Ovary (tissue), 3 donors: ENCODE measurements at regions not wholly inside any gene's neighbourhood (a gene's known extent, or its start where the extent isn't known, plus 50 kb on each side); places are given as distances from the start of the nearest gene placed in this dataset.

Experiments used
- EP300 ChIP-seq: sonication (generic); formaldehyde crosslinking; IDR thresholded peaks from one replicate; pipeline ENCODE4 v1.6.1; 2017; ENCODE audit warnings: antibody characterized with exemption
- POLR2A ChIP-seq: fragments of 450-650 bp; IDR thresholded peaks from one replicate; pipeline ENCODE4 v1.6.1; 2017; ENCODE audit warnings: antibody characterized with exemption, mild to moderate bottlenecking, moderate library complexity
- TF ChIP-seq, protein P1 (sequence below), 3 donors: fragments of 450-650 bp in 2 of 3; fragments of 200-600 bp in 1 of 3; IDR thresholded peaks; one replicate each; pipeline versions ENCODE4 v1.5.1 to v1.8.0; 2016 to 2022; ENCODE audit warnings: antibody characterized with exemption in 3 of 3, mild to moderate bottlenecking in 1 of 3
- donor health status: DM: no; HTN: no; CAD: no.

DNA sequence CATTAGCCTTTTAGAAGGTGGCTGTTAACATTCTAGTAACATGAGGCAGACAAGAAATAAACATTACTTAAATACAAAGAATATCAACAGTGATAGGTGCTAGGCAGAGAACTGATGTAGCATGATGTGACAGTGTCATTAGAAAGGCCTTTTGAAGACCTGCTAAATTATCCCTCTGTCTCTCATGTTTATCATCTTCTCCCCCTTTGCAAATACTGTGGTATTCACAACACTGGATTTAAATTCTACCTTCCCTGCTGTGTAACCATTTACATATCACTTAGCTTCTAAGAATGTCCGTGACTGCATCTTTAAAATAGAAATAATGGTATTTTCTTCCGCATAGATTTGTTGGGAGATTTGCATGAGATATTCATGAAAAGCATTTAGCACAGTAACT lies 74.4 kb upstream of the CLEC14A start:
- TF ChIP-seq, protein P1, sequence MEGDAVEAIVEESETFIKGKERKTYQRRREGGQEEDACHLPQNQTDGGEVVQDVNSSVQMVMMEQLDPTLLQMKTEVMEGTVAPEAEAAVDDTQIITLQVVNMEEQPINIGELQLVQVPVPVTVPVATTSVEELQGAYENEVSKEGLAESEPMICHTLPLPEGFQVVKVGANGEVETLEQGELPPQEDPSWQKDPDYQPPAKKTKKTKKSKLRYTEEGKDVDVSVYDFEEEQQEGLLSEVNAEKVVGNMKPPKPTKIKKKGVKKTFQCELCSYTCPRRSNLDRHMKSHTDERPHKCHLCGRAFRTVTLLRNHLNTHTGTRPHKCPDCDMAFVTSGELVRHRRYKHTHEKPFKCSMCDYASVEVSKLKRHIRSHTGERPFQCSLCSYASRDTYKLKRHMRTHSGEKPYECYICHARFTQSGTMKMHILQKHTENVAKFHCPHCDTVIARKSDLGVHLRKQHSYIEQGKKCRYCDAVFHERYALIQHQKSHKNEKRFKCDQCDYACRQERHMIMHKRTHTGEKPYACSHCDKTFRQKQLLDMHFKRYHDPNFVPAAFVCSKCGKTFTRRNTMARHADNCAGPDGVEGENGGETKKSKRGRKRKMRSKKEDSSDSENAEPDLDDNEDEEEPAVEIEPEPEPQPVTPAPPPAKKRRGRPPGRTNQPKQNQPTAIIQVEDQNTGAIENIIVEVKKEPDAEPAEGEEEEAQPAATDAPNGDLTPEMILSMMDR (IDR thresholded peaks at IDR 0.05) = no peak
- TF ChIP-seq POLR2A = no peak
- no peak for TF ChIP-seq EP300
